GM23248 (cell line): ENCODE measurements at regions not wholly inside any gene's neighbourhood (a gene's known extent, or its start where the extent isn't known, plus 50 kb on each side); places are given as distances from the start of the nearest gene placed in this dataset.
"Not testable (repeated sequence)": the region's sequence is repeated elsewhere in the genome, so short reads cannot be mapped to it uniquely, and the experiment has no call there.

Experiments
- DNase-seq: peaks from one replicate; pipeline ENCODE4 v3.0.0-alpha.2; 2015
- H2AFZ ChIP-seq: fragments of 200-600 bp; sonication (generic); 2 replicates; pipeline ENCODE4 v1.6.1; 2016; ENCODE audit warnings: antibody characterized with exemption
- H3F3A ChIP-seq: fragments of 200-600 bp; sonication (generic); 2 replicates; pipeline ENCODE4 v1.6.1; 2016; ENCODE audit warnings: mild to moderate bottlenecking, antibody characterized with exemption, mixed run types; ENCODE audit not compliant: insufficient read depth
- H3K27ac ChIP-seq: fragments of 200-600 bp; sonication (generic); 2 replicates; pipeline ENCODE4 v1.5.1; 2016; ENCODE audit warnings: mild to moderate bottlenecking
- H3K27me3 ChIP-seq: fragments of 200-600 bp; sonication (generic); replicated peaks from 2 replicates; pipeline ENCODE4 v1.6.1; 2016; ENCODE audit warnings: mild to moderate bottlenecking; ENCODE audit not compliant: insufficient read depth
- H3K36me3 ChIP-seq: fragments of 200-600 bp; sonication (generic); 2 replicates; pipeline ENCODE4 v1.6.1; 2016; ENCODE audit warnings: low read depth, mild to moderate bottlenecking
- H3K4me1 ChIP-seq: fragments of 200-600 bp; sonication (generic); 2 replicates; pipeline ENCODE4 v1.6.1; 2016; ENCODE audit warnings: mild to moderate bottlenecking; ENCODE audit not compliant: insufficient read depth
- H3K4me2 ChIP-seq: fragments of 200-600 bp; sonication (generic); one replicate; pipeline ENCODE4 v1.6.1; 2016; ENCODE audit warnings: mild to moderate bottlenecking; ENCODE audit not compliant: unreplicated experiment
- H3K4me3 ChIP-seq: fragments of 200-600 bp; sonication (generic); 2 replicates; pipeline ENCODE4 v1.5.1; 2016; ENCODE audit warnings: mild to moderate bottlenecking
- H3K79me2 ChIP-seq: fragments of 200-600 bp; sonication (generic); 2 replicates; pipeline ENCODE4 v1.6.1; 2016; ENCODE audit warnings: mild to moderate bottlenecking; ENCODE audit not compliant: insufficient read depth
- H3K9ac ChIP-seq: fragments of 200-600 bp; sonication (generic); 2 replicates; pipeline ENCODE4 v1.6.1; 2016; ENCODE audit warnings: mild to moderate bottlenecking
- H3K9me2 ChIP-seq: fragments of 200-600 bp; sonication (generic); 2 replicates; pipeline ENCODE4 v1.6.1; 2016; ENCODE audit warnings: mixed run types, mild to moderate bottlenecking, moderate library complexity; ENCODE audit not compliant: insufficient read depth
- H3K9me3 ChIP-seq: fragments of 200-600 bp; sonication (generic); one replicate; pipeline ENCODE4 v1.6.1; 2017; ENCODE audit warnings: low read depth
- H4K20me1 ChIP-seq: fragments of 200-600 bp; sonication (generic); 2 replicates; pipeline ENCODE4 v1.6.0; 2016; ENCODE audit not compliant: insufficient read depth
- EZH2 ChIP-seq: fragments of 200-600 bp; sonication (generic); IDR thresholded peaks from 2 replicates; pipeline ENCODE4 v1.6.1; 2018; ENCODE audit warnings: antibody characterized with exemption, mild to moderate bottlenecking; ENCODE audit not compliant: insufficient read depth, poor library complexity, severe bottlenecking
- EZH2phosphoT487 ChIP-seq: fragments of 200-600 bp; sonication (generic); IDR thresholded peaks from 2 replicates; pipeline ENCODE4 v1.6.1; 2018; ENCODE audit warnings: antibody characterized with exemption, moderate library complexity, mild to moderate bottlenecking, low read depth; ENCODE audit not compliant: insufficient read depth
- WGBS, 2 experiments: methylation state at CpG; one replicate each; pipeline ENCODE4 v1.1.6; 2015 to 2017; ENCODE audit warnings: low lambda C conversion rate in 2 of 2, low coverage in 1 of 2; ENCODE audit errors: missing lambda C conversion rate in 2 of 2; 5-methylcytosine and 5-hydroxymethylcytosine counted together
- in situ Hi-C: fragments of 300-500 bp; cut with MboI; formaldehyde crosslinking; loops from 2 replicates; pipeline ENCODE4 v1.15.0; 2020

GRCh38 chr7:4483851-4484250 lies 198.2 kb upstream of the FOXK1 start:
- Histone ChIP-seq H3F3A (no peaks in the 10 kb centered on the region), H3K4me2 (no peak overlapping the region), H3K27ac (no peak overlapping the region), H2AFZ (no peak overlapping the region), H3K9me3 (no peaks in the 10 kb centered on the region), H3K27me3 (no peaks in the 10 kb centered on the region), H4K20me1 (no peaks in the 10 kb centered on the region), H3K9me2 (no peaks in the 10 kb centered on the region), H3K4me1 (no peaks in the 10 kb centered on the region), H3K4me3 (no peak overlapping the region), H3K36me3 (no peaks in the 10 kb centered on the region), H3K79me2 (no peaks in the 10 kb centered on the region), H3K9ac (no peak overlapping the region)
- in situ Hi-C loops = no loop called here
- DNase-seq = no peak
- WGBS, 2 experiments = 8 to 28% methylated on average over 1 of the region's 1 CpG
- no peak for TF ChIP-seq EZH2phosphoT487
- TF ChIP-seq EZH2 = no peak

- H3K79me2 ChIP-seq = no peaks in the 10 kb centered on the region
- no peak for DNase-seq
- H3K4me1 ChIP-seq = no peaks in the 10 kb centered on the region
- 0 to 86% methylated on average over 1 of the region's 1 CpG for WGBS, 2 experiments
- H3K9me3 ChIP-seq = no peaks in the 10 kb centered on the region
- H3K36me3 ChIP-seq = no peaks in the 10 kb centered on the region
- no peak overlapping the region for H3K9ac ChIP-seq
- no peak for TF ChIP-seq EZH2
- no peak for TF ChIP-seq EZH2phosphoT487
- no peak overlapping the region for H3K27ac ChIP-seq
- in situ Hi-C loops = no loop called here
- H4K20me1 ChIP-seq = no peaks in the 10 kb centered on the region
- no peaks in the 10 kb centered on the region for H3K27me3 ChIP-seq
- no peak overlapping the region for H3K4me2 ChIP-seq
- no peak overlapping the region for H3K4me3 ChIP-seq
- no peaks in the 10 kb centered on the region for H3F3A ChIP-seq
- no peaks in the 10 kb centered on the region for H3K9me2 ChIP-seq
- H2AFZ ChIP-seq = no peak overlapping the region
Measured at GRCh38 chr7:4484545-4484944, 197.6 kb upstream of the FOXK1 start.

- Histone ChIP-seq H3K4me2 (no peak overlapping the region), H3K9me3 (no peaks in the 10 kb centered on the region), H3K9ac (no peak overlapping the region), H3K9me2 (no peaks in the 10 kb centered on the region), H4K20me1 (no peaks in the 10 kb centered on the region), H3K27me3 (no peaks in the 10 kb centered on the region), H3K4me1 (no peaks in the 10 kb centered on the region), H3K27ac (no peak overlapping the region), H2AFZ (no peak overlapping the region), H3K79me2 (no peaks in the 10 kb centered on the region), H3F3A (no peaks in the 10 kb centered on the region), H3K4me3 (no peak overlapping the region), H3K36me3 (no peaks in the 10 kb centered on the region)
- DNase-seq = no peak
- TF ChIP-seq EZH2 = no peak
- no peak for TF ChIP-seq EZH2phosphoT487
- WGBS, 2 experiments = 6 to 9% methylated on average over 4 of the region's 4 CpGs
- in situ Hi-C loops = no loop called here
Measured at GRCh38 chr7:4486907-4487306, 195.2 kb upstream of the FOXK1 start.

- H3F3A ChIP-seq, H3K4me3 ChIP-seq, H2AFZ ChIP-seq, H3K4me2 ChIP-seq, DNase-seq, H3K27me3 ChIP-seq, H3K9me2 ChIP-seq, in situ Hi-C loops, H3K36me3 ChIP-seq, H3K4me1 ChIP-seq, H3K27ac ChIP-seq, H3K9me3 ChIP-seq, H3K79me2 ChIP-seq, H3K9ac ChIP-seq, H4K20me1 ChIP-seq: not testable (repeated sequence)
- WGBS, 2 experiments = 62 to 70% methylated on average over 24 to 29 of the region's 30 CpGs
Measured at GRCh38 chr7:4496911-4497310, 185.2 kb upstream of the FOXK1 start.

GRCh38 chr7:4500812-4501211 lies 181.3 kb upstream of the FOXK1 start:
- Histone ChIP-seq H3K4me2 (no peak overlapping the region), H3K9ac (no peak overlapping the region), H3K79me2 (no peaks in the 10 kb centered on the region), H3K4me1 (no peaks in the 10 kb centered on the region), H3K27ac (no peak overlapping the region), H3K9me3 (no peaks in the 10 kb centered on the region), H3K4me3 (no peak overlapping the region), H2AFZ (no peak overlapping the region), H3K9me2 (no peaks in the 10 kb centered on the region), H3F3A (no peaks in the 10 kb centered on the region), H3K36me3 (no peaks in the 10 kb centered on the region), H3K27me3 (no peaks in the 10 kb centered on the region), H4K20me1 (no peaks in the 10 kb centered on the region)
- 46 to 52% methylated on average over 10 of the region's 10 CpGs for WGBS, 2 experiments
- in situ Hi-C loops = no loop called here
- TF ChIP-seq EZH2phosphoT487 (no peak), EZH2 (no peak)
- no peak for DNase-seq

- H3K79me2 ChIP-seq, H2AFZ ChIP-seq, H3K4me3 ChIP-seq, H3K9ac ChIP-seq, H4K20me1 ChIP-seq, H3K27ac ChIP-seq, H3K9me2 ChIP-seq, H3F3A ChIP-seq, in situ Hi-C loops, H3K27me3 ChIP-seq, H3K9me3 ChIP-seq, H3K4me2 ChIP-seq, H3K4me1 ChIP-seq, H3K36me3 ChIP-seq, DNase-seq: not testable (repeated sequence)
- WGBS, 2 experiments = 41 to 49% methylated on average over 7 of the region's 7 CpGs
Measured at GRCh38 chr7:4507886-4508285, 174.2 kb upstream of the FOXK1 start.
